OCI-LY1 (cell line): ENCODE measurements at regions not wholly inside any gene's neighbourhood (a gene's known extent, or its start where the extent isn't known, plus 50 kb on each side); places are given as distances from the start of the nearest gene placed in this dataset.

ENCODE experiments used
- H2AFZ ChIP-seq: fragments of 200-600 bp; sonication (generic), shearing (Covaris generic); 2 replicates; pipeline ENCODE4 v1.6.0; 2014; ENCODE audit warnings: antibody characterized with exemption, mild to moderate bottlenecking, low read length
- H3F3A ChIP-seq: fragments of 200-600 bp; sonication (generic), shearing (Covaris generic); 2 replicates; pipeline ENCODE4 v1.6.0; 2014; ENCODE audit warnings: mild to moderate bottlenecking, antibody characterized with exemption, low read length, moderate library complexity; ENCODE audit not compliant: insufficient read depth
- H3K27ac ChIP-seq: fragments of 200-600 bp; sonication (generic); 2 replicates; pipeline ENCODE4 v1.5.1; 2014; ENCODE audit warnings: low read length, mixed run types, mild to moderate bottlenecking, low read depth; ENCODE audit not compliant: poor library complexity, severe bottlenecking
- H3K27me3 ChIP-seq: fragments of 200-600 bp; sonication (generic); 2 replicates; pipeline ENCODE4 v1.6.0; 2014; ENCODE audit warnings: antibody characterized with exemption, mild to moderate bottlenecking, low read length, moderate library complexity; ENCODE audit not compliant: insufficient read depth
- H3K36me3 ChIP-seq: fragments of 200-600 bp; sonication (generic); 2 replicates; pipeline ENCODE4 v1.6.1; 2014; ENCODE audit warnings: mild to moderate bottlenecking, antibody characterized with exemption, low read length, moderate library complexity, mixed read lengths; ENCODE audit not compliant: insufficient read depth
- H3K4me1 ChIP-seq: fragments of 200-600 bp; sonication (generic); 2 replicates; pipeline ENCODE4 v1.5.1; 2014; ENCODE audit warnings: mild to moderate bottlenecking, low read length, moderate library complexity; ENCODE audit not compliant: insufficient read depth, severe bottlenecking
- H3K4me2 ChIP-seq: fragments of 200-600 bp; sonication (generic), shearing (Covaris generic); 2 replicates; pipeline ENCODE4 v1.6.1; 2014; ENCODE audit warnings: low read length
- H3K4me3 ChIP-seq: fragments of 200-600 bp; sonication (generic); 2 replicates; pipeline ENCODE4 v1.5.1; 2014; ENCODE audit warnings: low read length, low read depth, mild to moderate bottlenecking, mixed read lengths; ENCODE audit not compliant: poor library complexity, severe bottlenecking
- H3K79me2 ChIP-seq: fragments of 200-600 bp; shearing (Covaris generic); 2 replicates; pipeline ENCODE4 v1.6.1; 2016; ENCODE audit warnings: mixed run types, low read length, mixed read lengths; ENCODE audit not compliant: insufficient read depth
- H3K9ac ChIP-seq: fragments of 200-600 bp; sonication (generic), shearing (Covaris generic); 2 replicates; pipeline ENCODE4 v1.6.1; 2014; ENCODE audit warnings: mild to moderate bottlenecking, low read length, mixed read lengths
- H3K9me2 ChIP-seq: fragments of 200-600 bp; sonication (generic), shearing (Covaris generic); 2 replicates; pipeline ENCODE4 v1.6.1; 2014; ENCODE audit warnings: low read depth, mild to moderate bottlenecking, low read length, mixed read lengths
- H3K9me3 ChIP-seq: fragments of 200-600 bp; shearing (Covaris generic); 2 replicates; pipeline ENCODE4 v1.6.1; 2014; ENCODE audit warnings: low read length, mixed read lengths
- H4K20me1 ChIP-seq: fragments of 200-600 bp; sonication (generic), shearing (Covaris generic); 2 replicates; pipeline ENCODE4 v1.6.0; 2016; ENCODE audit warnings: mild to moderate bottlenecking, low read length; ENCODE audit not compliant: insufficient read depth
- CTCF ChIP-seq: fragments of 200-600 bp; sonication (generic), shearing (Covaris generic); IDR thresholded peaks from 2 replicates; pipeline ENCODE4 v1.5.1; 2017; ENCODE audit warnings: mild to moderate bottlenecking, antibody characterized with exemption, low read length, moderate library complexity, mixed read lengths
- EZH2 ChIP-seq: fragments of 200-600 bp; sonication (generic), shearing (Covaris generic); IDR thresholded peaks from 2 replicates; pipeline ENCODE4 v1.8.0; 2017; ENCODE audit warnings: borderline replicate concordance, mixed run types, mild to moderate bottlenecking, antibody characterized with exemption, low read length, moderate library complexity, mixed read lengths

GRCh38 chr9:3575821-3576220 is 50.0 kb upstream of the RFX3 start:
- H3F3A ChIP-seq = no peaks in the 10 kb centered on the region
- no peak overlapping the region for H3K4me2 ChIP-seq
- no peaks in the 10 kb centered on the region for H3K4me1 ChIP-seq
- no peaks in the 10 kb centered on the region for H3K9me2 ChIP-seq
- no peak overlapping the region for H3K4me3 ChIP-seq
- TF ChIP-seq CTCF = no peak
- no peak for TF ChIP-seq EZH2
- H3K9ac ChIP-seq = no peak overlapping the region
- no peak overlapping the region for H3K27ac ChIP-seq
- peaks cover 8% of the 10 kb centered on the region for H3K9me3 ChIP-seq
- H2AFZ ChIP-seq = no peak overlapping the region
- no peaks in the 10 kb centered on the region for H3K36me3 ChIP-seq
- H3K79me2 ChIP-seq = no peaks in the 10 kb centered on the region
- no peaks in the 10 kb centered on the region for H4K20me1 ChIP-seq
- H3K27me3 ChIP-seq = no peaks in the 10 kb centered on the region
